NCI-H446 treated with DMSO at 0.1 percent for 48 hours (cell line): ENCODE measurements at regions not wholly inside any gene's neighbourhood (a gene's known extent, or its start where the extent isn't known, plus 50 kb on each side); places are given as distances from the start of the nearest gene placed in this dataset.

Experiments used
- DNase-seq: peaks from one replicate; lab custom pipeline; 2025; lab: John Stamatoyannopoulos, UW

DNA sequence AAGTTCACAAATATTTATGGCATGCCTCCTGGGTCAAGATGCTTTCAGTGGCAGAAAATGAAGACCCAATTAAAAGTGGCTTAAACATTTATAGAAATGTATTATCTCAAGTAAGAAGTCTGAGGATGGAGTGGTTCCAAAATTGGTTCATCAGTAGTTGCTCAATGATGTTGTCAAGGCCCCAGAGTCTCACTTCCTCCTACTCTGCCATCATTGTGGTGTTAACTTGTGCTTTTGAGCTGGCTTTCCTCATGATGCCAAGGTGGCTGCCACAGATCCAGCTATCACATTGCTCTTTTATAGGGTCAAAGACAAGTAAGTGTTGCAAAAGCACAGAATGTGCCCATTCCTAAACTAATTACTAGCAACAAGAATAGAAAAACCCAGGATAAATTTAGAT, 404.6 kb upstream of the NRP1 start:
- no peak for DNase-seq

DNA sequence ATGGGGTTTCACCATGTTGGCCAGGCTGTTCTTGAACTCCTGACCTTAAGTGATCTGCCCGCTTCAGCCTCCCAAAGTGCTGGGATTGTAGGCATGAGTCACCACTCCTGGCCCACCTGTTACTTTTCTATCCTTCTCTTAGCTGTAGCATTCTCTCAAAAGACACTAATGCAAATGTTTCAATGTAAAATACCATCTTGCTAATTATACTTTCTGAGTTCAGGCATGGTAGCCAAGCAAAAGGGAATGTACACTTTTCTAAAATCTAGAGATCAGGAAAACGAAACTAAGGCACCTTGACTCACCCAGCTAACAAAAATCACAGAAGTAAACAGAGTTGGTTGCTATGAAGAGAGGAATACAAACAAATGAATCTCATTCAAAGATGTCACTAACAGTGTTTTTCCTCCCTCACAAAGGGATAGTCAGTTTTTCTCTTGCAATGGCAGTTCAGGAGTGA, 401.0 kb upstream of the NRP1 start:
- no peak for DNase-seq

- DNase-seq, result no peak
Measured at GRCh38 chr10:33734393-33735155, 400.1 kb upstream of the NRP1 start.

- no peak for DNase-seq
Measured at GRCh38 chr10:33733058-33733457, 398.6 kb upstream of the NRP1 start.

DNA sequence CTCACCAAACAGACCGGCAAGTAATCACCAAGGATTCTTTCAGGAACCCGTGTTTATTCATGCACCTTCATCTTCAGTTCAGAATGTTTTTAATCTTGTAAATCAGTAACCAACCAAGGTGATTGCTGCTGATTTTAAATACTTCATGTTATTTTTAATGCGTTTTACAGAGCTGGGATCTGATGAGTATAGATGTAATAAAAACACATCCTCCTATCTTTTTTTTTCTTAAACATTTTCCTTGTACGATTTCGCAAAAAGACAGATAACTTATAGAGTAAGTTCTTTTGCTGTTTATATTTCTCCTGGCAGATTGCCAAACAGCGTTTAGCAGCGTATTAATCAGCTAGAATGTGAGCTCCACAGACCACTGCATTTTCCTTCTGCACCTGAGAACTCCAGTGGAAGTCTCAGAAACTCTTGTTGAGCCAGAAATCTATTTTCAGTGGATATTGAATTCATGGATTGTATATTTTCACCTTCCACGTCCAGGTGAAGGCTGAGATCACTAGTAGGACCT, 397.8 kb upstream of the NRP1 start:
- no peak for DNase-seq

GRCh38 chr10:33731322-33731721, 396.9 kb upstream of the NRP1 start:
- no peak for DNase-seq

DNA sequence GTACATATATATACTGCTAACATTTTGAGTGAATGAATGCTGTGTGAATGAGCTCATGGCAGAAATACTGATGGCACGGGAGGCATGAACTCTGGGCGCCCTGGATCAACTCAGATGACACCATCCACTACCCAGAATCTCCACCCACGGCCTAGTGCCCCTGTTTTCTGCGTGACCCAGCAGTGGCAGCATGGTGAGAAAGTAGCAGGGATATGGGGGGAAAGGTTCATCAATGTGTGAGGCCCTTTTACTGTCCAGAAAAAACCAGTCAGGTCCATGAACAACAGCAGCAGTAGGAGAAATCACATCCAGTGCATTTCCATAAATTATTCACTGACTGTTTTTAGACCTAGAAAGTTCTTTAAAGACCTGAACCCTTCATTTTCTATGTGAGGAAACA, 391.0 kb upstream of the NRP1 start:
- DNase-seq, result no peak

DNA sequence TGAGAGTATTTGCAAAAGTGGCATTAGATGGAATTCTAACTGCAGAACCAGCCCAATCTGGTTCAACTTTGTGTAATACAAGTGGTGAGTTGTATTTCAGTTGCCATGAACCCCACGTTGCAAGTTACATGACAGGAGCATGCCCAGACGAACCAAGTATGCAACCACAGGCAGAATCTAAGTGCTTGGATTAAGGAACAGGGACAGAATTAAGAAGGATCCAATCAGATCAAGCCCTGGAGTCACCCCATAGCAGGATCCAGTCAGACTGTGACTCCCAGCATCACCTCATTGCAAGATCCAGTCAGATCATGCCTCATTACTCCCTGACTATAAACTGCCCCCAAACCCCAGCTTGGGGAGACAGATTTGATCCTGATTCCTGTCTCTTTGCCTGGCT, 388.7 kb upstream of the NRP1 start:
- DNase-seq, result no peak

GRCh38 chr10:33722067-33722466, 387.6 kb upstream of the NRP1 start:
- no peak for DNase-seq

DNA sequence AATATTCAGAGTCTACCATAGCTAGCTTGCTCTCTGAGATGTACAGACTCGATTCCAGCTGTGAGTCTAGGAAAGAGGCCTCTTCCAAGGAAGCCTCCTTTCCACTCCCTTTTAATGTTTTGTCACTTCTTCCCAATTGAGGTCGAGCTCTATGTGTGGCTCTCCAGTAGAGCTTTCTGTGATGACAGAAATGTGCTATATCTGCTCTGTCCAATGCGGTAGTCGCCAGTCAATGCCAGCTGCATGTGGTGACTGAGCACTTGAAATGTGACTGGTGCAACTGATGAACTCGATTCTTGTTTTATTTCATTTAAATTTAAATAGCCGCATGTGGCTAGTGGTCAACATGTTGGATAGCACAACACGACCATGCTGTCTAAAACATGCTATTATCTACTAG, 387.0 kb upstream of the NRP1 start:
- DNase-seq, result no peak

- DNase-seq, result no peak
Measured at GRCh38 chr10:33720161-33720560, 385.7 kb upstream of the NRP1 start.

DNA sequence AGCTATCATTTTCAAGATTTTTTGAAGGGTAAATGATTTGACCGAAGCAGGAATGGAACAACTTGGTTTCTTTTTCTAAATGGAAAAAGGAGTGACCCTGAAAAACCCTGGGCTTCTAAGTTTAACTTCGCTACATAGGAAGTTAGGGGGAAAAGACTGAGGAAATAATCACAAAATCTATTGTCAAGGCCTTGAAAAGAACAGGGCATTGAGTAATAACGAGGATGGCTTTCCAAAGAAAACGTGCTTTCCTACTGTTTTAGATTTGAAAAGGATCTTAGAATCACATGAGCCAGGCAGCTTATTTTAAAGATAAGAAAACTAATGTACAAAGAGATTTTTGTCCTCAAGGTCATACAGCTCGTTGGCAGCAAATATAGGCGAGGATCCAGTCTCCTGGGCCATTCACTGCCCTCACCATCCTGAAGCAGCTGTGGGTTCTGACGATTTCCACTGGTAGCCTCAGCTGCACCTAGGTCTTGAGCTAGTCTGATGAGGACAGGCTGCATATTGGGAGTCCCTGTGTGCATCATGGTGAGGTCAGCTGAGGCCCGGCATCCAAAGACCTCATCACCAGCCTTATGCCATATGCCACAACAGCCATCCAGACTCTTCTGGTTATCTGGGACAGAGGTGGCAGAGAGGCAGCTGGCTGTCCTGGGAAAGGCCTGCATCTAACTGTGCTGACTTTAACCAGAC, 384.7 kb upstream of the NRP1 start:
- DNase-seq, result no peak

DNA sequence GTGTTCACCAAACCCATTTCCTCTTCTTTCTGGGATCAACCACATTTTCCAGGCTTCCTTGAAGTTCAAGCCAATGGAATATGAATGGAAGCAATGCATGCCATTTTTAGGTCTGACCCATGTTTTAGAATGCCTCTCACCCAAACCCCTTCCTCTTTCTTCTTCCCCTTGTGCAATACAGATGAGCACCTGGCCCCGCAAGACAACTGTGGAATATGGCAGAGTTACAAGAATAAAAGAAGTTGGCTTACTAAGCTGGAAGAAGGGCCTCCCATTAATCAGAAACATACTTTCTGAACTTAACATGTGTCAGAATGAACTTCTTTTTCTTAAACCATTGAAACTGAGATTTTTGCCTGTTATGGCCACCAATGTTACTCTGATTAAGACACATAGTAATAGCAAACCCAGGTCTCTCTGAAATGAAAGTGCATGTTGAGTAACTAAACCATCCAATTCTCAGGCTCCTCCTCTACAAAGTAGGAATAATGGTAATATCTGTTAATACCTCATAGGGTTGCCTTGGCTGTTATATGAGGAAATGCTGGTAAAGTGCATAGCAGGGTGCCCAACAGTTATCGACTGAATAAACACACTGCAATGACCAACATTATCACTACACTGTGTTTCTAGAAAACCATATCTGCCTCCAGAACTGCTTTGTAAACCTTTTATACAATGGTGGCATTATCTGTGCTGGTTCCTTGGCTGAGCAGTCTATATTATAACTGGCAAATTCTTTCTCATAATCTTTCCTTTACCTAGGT, 382.2 kb upstream of the NRP1 start:
- no peak for DNase-seq

GRCh38 chr10:33715303-33715975, 381.0 kb upstream of the NRP1 start:
- no peak for DNase-seq

- no peak for DNase-seq
Measured at GRCh38 chr10:33712825-33713224, 378.4 kb upstream of the NRP1 start.

DNA sequence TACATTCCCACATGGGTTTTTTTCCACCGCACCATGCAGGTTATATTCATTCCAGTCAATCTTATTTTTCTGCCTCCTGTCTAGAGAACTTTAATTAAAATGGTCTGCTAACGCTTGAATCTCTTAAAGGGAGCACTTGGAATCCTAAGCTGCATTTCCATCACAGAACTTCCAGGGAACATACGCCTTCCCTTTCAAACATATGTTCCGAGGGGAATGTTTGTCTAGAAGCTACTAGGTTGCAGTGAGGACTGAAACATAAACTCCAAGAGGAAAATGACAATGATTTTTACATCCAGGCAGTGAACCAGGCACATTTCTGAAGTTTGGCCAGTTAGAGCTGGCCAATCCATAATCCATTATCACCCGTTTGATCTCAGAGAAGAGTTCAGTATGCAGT, 375.5 kb upstream of the NRP1 start:
- DNase-seq, result no peak

DNA sequence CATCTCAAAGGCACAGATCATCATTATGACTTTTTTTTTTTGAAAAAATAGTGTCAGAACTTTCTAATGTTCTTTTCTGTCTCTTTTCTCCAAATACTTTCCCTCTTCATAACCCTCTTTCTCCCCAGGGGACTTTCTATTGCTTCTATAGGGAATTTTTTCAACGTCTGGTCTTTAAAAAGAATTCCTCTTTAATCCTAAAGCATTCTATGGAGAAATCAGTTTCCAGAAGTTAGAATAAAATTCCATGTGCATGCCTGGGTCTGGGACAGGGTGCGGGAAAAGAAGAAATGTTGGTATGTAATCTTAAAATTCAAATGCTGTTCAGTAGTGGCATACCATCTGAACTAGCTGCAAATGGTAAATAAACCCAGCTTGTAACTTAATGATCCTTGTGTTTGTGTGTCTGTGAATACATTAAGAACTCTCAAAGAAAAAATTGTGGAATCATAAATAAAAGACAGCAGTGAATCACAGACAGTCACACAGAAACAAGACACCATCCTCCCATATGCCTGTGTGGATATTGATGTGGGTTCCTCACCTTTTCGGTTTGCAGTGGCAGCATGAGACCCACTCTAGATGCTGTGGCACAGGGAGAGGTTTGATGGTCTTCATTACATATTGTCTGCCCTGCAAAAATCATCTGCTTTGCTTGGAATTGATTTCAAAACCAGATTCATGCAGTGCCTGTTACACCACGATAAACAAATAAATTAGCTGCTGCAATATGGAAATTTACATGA, 374.7 kb upstream of the NRP1 start:
- no peak for DNase-seq

- DNase-seq, result no peak
Measured at GRCh38 chr10:33708561-33708960, 374.1 kb upstream of the NRP1 start.

- DNase-seq, result no peak
Measured at GRCh38 chr10:33706746-33707145, 372.3 kb upstream of the NRP1 start.

DNA sequence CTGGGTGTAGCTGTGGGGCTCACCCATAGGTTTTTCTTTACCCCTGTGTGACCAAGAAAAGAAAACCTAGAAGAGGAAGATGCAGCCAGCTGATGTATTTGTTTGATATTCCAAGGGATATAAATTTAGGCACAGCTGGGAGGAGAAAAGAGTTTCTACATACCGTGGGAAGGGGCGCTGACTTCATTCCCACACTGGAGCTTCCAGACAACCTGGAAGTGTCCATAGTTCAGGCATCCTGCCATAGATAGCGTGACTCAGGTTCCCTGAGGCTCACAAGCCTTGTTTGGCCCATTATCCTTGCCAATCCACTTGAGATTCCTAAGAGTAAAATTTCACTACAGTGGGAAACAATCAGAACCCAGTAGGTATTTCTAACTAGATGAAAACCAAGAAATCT, 371.7 kb upstream of the NRP1 start:
- DNase-seq, result no peak

DNA sequence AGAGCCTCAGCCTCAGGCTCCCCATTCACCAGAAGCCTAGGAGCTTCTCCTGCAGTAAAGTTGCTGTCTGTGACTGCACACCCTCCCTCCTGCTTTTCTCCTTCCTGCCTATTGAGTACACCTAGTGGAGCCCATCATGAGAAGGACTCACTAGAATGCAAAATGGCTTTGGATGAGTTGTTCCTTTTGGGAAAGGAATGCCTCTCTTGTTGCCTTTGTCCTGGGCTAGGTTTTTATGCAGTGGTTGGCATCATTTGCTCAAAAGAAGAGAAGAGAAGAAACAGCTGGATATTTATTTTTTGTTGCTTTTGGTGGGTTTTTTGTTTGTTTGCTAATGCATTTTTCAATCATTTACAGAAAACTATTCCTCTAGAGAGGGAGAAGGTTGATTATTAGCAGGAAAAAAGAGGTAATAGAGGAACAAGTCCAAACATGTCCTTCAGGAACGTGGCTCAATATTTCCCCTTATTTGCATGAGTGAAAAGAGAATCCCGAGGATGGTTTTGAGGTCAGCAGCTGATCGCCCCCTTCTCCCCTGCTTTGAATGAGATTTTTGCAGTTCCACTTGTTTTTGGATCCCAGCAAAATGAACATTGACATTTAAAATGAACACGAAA, 369.9 kb upstream of the NRP1 start:
- no peak for DNase-seq
